Right renal pelvis (tissue), 4 donors: ENCODE measurements at regions not wholly inside any gene's neighbourhood (a gene's known extent, or its start where the extent isn't known, plus 50 kb on each side); places are given as distances from the start of the nearest gene placed in this dataset.
"Not testable (repeated sequence)": the region's sequence is repeated elsewhere in the genome, so short reads cannot be mapped to it uniquely, and the experiment has no call there.

ENCODE experiments used
- DNase-seq, 4 donors: peaks; one replicate each; pipeline ENCODE4 v3.0.0-alpha.2; 2013; ENCODE audit warnings: low read depth in 4 of 4, low spot score in 3 of 4, missing footprints in 1 of 4

- DNase-seq = no peak
These were observed 258.1 kb downstream of the PCNX1 start for GRCh38 chr14:71165121-71166031.

DNA sequence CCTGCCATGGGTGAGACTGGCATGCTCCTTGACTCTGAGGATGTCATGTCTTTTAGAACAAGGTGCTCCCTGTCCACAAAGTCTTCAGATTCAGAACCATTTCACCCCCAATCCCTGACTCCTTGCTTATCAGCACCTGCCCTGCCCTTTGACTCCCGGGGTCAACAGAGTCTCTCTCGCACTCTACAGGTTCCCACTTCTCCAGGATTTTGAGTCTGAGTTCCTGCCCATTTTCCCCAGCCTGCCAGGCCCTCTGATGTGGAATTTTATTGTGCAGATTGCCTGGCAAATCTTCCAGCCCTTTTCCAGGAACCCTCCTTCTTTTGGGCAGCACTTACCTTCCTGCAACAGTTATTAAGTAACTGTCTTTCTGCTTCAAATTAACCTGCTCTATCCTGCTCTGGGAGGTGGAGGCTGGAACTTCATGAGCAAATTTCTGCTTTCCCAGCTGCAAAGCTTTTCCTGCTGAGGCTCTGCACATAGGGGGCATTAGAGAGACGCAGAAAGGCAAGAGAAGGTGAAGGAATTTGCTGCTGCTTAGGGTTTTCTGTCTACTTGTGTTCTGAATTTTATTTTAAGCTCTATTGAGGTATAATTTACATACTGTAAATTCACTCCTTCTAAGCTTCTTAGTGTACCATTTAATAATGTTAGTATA, 259.1 kb downstream of the PCNX1 start:
- peak; percentile 39 to 83 (median 72) for DNase-seq

- DNase-seq = not testable (repeated sequence)
These were observed 260.2 kb downstream of the PCNX1 start for GRCh38 chr14:71167325-71167950.

GRCh38 chr14:71168161-71168560, 260.9 kb downstream of the PCNX1 start:
- not testable (repeated sequence) for DNase-seq

DNA sequence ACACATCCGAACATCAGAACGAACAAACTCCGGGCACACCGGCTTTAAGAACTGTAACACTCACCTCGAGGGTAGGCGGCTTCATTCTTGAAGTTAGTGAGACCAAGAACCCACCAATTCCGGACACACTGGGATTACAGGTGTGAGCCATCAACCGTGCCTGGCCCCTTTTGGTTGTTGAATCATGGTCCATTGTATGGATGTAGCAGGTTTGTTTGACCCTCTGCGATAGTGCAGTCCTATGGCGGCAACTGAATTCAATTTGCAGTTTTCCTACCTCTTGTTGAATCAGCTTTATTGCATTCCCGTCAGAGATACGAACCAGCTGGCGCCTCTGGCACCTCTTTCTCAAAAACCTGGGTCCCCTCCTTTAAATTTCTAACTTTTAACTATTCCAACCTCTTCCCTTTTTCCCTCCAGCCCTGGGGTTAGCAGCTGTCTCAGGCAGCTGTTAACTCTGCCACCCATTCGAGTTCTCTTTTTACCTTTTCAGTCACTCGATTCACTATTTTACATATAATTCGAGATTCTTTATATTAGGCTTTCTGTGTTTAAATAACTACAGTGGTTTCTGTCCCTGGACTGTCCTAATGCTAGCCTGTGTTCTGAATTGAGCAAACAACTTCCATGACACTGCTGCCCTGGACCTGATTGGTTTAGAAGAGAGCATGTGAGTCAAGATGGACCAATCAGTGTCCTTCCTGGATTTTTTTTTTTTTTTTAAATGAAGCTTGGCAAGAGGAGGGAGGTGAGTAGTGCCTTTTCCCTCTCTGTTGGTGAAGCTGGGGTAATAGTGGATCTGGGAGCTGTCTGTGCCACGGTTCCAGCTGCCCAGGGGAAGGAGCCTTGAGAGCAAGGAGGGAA, 261.5 kb downstream of the PCNX1 start:
- DNase-seq = no peak

DNA sequence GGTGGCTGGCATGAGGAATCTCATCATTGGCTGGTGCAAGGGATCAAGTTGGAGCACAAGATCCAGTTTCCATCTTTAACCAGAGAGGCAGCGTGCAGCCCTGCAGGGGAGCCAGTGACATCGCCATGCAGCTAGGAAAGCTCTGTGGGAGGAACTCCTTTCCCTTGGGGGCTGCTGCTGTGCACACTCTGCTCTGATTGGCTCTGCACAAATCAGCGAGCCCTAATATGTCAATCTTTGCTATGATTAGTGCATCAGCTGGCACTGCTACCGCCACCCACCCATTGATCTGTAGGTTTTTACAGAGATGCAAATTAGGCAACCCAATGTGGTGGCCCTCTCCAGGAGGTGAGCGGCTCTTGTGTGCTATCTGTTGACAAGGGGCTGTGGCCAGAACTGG, 262.6 kb downstream of the PCNX1 start:
- DNase-seq = no peak

DNA sequence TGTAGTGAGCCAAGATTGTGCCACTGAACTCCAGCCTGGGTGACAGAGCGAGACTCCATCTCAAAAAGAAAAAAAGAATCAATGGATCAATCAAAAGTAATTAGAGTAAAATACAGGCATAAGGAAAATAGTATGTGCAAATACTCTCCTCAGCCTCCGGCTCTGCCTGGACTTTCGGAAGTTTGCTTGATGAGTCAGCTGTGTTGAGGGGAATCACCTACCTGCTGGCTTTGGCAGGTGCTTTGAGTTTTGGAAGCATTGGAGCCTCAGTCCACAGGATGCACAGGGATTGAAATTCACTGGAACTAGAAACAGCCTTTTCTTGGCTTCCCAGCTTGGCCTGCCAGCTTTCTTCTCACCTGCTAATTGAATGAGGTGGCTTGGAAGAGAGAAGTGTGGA, 268.2 kb downstream of the PCNX1 start:
- DNase-seq = no peak

DNA sequence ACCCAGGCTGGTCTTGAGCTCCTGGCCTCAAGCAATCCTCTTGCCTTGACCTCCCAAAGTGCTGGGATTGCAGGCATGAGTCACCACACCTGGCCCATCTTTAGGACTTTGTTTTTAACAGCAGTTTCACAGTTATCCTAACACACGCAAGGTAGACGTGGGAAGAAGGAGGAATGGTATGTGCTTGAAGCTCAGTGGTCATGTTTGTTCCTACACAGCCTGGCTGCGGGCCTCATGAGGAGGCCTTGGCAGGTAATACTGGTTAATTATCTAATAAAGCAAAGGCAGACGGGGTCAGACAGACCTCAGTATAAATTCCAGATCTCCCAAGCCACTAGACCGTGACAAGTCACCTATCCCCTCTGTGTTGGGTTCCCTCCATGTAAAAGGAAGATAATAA, 271.8 kb downstream of the PCNX1 start:
- no peak for DNase-seq

DNA sequence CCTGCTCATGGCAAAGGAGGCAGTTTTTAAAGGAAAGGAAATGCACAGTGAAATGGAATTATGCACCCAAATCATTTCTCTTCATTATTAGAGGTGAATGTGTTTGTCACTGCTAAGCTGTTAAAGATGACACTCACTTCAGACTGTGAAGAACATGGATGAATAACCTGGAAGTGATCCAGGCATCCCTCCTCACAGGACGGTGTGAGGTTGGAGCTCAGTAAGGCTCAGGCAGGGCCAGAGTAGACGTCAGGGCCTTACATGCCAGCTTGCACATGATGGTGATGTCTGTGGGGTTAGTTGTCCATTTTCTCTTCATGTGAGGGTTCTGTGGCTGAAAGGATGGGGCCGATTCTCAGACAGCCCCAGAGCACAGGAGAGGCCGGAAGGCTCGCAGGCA, 273.1 kb downstream of the PCNX1 start:
- no peak for DNase-seq

DNA sequence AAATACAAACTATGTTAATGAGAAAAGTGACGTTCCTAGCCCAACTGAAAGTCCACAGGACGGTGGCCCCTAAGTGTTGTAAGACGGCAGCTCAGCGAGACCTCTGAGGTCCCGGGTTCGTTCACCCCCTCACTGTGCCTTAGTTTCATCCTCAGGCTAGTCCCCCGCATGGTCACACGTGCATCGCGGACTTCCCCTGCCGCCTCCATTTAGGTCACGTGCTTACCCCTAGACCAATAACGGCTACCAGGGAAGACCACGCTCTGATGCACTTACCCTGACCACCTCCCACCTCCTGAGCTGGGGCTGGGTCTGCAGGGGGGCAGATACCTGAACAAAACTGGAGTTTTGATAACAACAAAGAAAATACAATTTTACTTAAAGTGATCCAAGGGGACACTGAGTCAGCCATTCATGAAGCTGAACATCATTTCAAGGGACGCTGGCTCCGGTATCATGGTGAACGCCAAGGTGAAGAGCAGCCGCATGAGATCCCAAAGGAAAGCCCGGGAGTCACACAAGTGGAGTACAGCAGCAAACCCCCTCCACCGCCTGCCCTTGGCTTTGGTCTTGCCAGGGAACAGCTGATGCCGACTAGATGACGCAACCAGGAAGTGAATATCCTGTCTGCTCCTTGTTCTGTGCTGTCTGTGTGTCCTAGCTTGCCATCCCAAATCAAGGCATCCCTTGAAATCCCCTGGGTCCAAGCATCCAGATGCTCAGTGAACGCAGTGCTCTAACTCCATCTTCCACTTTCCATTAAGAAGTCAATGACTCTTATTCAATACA, 274.1 kb downstream of the PCNX1 start:
- no peak for DNase-seq

DNA sequence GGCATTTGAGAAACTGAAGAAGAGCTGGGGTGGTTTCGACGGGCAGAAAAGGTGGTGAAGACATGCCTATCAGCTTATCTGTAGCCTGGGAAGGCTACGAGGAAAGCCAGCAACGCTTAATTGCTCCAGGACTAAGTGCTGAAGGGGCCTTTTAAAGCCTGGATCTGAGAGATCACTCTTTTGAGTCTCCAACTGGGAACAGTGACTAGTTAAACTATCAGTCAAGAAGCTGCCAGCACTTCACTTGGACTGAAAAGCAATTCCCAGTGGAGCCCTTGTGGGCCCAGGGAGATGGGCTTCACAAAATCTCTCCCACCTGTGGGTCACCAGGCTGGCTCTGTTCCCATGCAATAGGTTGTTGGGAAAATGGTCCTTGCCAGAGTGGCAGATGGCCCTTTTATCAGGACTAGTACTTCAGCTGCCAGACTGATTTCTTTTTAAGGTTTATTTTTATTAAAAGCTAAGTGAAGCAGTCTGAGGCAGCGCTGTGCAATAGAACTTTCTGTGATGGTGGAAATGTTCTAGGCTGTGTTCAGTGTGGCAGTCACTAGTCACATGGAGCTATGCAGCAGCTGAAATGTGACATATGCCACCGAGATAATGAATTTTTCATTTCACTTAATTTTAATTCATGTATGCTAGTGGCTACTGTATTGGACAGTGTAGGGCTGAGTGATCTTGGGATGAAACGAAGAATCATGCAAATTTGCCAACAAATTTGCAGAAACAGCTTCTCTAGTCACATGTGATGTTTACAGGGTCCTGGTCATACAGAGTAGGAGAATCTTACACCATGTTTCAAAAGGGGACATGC, 276.8 kb downstream of the PCNX1 start:
- peak in 1 of 4 donors; percentile 26 for DNase-seq

DNA sequence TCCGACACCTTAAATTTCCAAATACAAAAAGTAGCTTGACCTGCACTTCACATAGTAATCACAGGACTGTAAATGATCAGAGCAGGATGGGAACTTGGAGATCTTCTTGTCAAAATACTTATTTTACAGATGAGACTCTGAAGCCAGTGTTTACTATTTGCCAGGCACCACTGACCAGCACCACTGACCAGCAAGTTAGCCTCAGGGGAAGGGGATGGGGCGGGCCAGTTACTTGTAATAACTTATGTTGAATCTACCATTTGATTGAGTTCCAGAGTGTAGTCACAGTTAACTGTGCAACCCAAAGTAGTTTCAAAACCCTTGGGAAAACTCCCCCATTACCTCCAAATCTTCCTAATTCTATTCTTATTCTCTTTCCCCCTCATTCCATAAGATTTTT, 278.4 kb downstream of the PCNX1 start:
- no peak for DNase-seq

DNA sequence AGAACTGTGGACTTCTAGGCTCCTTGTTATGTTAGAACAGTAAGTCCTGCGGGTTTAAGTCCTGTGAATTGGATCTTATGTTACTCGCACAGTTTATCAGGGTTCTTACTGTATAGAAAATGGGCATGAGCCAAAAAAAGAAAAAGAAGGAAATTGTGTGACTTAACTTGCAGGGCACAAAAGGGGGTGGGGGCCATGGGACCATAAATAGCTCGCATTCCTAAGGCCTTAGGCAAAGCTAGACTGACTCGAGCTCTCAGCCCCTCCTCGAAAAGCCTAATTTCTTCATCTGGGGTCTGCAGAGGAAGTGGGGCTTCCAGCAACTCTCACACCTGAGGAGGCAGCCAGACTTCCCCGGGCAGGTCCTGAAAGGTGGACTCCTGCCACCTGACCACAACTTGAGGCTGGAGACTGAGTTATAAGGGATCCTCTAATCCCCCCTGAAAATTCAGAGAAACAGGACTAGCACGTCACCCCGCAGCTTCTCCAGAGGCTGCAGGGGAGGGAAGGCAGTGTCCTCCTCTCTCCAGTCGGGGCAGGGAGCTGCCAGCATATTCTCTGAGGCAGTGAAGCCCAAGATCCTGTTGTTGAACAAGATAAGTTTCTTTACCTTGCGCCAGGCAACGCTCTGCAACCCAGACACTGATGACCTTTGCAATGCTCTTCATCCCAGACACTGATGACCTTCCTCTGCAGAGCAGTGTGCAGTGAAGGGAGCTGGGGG, 280.5 kb downstream of the PCNX1 start:
- no peak for DNase-seq

DNA sequence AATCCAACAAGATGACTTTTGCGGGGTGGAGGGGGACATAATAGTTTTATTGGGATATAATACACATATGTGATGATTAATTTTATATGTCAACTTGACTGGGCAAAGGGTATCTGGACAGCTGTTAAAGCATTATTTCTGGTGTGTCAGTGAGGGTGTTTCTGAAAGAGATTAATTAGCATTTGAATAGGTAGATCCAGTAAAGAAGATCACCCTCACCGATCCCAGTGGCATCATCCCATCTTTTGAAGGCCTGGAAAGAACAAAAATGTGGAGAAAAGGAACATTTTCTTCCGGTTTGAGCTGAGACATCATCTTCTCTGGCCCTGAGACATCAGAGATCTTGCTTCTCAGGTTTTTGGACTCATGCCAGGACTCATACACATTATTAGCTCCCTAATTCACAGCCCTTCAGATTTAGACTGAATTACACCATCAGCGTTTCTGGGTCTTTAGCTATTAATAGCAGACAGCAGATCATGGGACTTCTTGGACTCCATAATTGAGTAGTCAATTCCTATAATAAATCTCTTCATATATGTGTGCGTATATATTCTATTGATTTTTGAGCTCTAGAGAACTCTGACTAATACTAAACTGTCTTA, 283.6 kb downstream of the PCNX1 start:
- DNase-seq = no peak

DNA sequence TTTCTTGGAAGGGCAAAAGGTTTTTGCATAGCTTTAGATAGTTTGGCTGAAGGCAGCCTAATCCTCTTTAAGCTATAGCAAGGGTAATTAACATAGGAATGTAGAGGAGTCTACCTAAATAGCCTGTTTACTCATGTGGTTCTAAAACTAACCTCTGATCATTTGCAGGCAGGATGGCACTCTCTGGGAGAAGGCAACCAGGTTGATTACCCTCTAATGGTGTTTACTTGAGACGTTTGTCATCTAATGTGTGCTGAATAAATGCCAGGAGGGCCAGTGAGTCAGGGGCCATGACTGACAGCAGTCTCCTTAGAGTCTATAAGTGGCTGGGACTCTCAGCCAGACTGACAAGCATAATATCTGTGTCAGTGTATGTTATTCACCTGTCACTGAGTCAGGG, 286.4 kb downstream of the PCNX1 start:
- no peak for DNase-seq

- DNase-seq = no peak
These were observed 287.0 kb downstream of the PCNX1 start for GRCh38 chr14:71194251-71194650.

DNA sequence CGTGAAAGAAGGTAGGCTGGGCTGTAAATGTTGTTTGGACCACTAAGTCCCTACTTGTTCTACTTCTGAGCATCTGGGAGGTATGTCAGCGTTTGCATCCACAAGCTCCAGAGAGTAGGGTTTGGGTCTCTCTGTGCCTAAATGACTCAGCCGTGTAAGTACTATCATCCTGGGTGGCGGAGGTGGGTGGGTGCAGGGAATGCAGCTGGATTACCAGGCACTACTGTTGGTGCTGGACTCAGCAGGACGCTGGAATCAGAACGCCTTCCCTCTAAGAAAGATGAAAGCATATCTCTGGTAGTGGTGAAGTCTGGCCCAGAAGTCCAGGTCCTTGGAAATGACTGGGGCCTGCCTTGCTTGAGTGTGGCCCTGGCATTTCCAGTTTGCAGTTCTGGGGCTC, 289.7 kb downstream of the PCNX1 start:
- no peak for DNase-seq

DNA sequence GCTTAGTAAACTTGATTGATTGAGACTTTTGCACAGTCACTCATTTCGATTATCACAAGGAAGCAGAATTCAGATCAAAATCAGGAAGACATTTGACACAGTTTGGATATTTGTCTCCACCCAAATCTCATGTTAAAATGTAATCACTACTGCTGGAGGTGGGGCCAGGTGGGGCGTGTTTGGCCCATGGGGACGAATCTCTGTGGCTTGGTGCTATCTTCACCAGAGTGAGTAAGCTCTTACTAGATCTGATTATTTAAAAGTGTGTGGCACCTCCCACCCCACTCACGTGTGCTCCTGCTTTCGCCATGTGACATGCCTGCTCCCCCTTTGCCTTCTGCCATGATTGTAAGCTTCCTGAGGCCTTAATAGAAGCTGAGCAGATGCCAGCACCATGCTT, 291.4 kb downstream of the PCNX1 start:
- no peak for DNase-seq
